Uterus (tissue), 2 donors: ENCODE measurements at regions not wholly inside any gene's neighbourhood (a gene's known extent, or its start where the extent isn't known, plus 50 kb on each side); places are given as distances from the start of the nearest gene placed in this dataset.

Source experiments
- CTCF ChIP-seq, 4 experiments: fragments of 200-600 bp in 2 of 4; fragments of 450-650 bp in 2 of 4; sonication (generic) in 2 of 4; IDR thresholded peaks; one replicate each; pipeline ENCODE4 v1.5.1; 2016 to 2019; ENCODE audit warnings: antibody characterized with exemption in 4 of 4, mild to moderate bottlenecking in 2 of 4, moderate library complexity in 1 of 4
- POLR2A ChIP-seq, 2 donors: fragments of 450-650 bp; IDR thresholded peaks; one replicate each; pipeline ENCODE4 v1.6.1; 2016; ENCODE audit warnings: antibody characterized with exemption in 2 of 2, mild to moderate bottlenecking in 1 of 2, moderate library complexity in 1 of 2

- no peak for TF ChIP-seq POLR2A (IDR thresholded peaks at IDR 0.05)
- no peak for TF ChIP-seq CTCF (IDR thresholded peaks at IDR 0.05)
Measured at GRCh38 chr3:186481526-186481925, 62.7 kb downstream of the CRYGS start.
